ENCODE measurements at regions not wholly inside any gene's neighbourhood (a gene's known extent, or its start where the extent isn't known, plus 50 kb on each side); places are given as distances from the start of the nearest gene placed in this dataset.

GRCh38 chr1:119318466-119319309 is 49.9 kb upstream of the HAO2 start:
- TF ChIP-seq CTCF (conservative IDR thresholded peaks at IDR 0.05; ENCODE audit: low read depth in 2 of 2) = no peak
- no peak for TF ChIP-seq ETS1 (IDR thresholded peaks at IDR 0.05)
- no peak for TF ChIP-seq POLR2AphosphoS5 (IDR thresholded peaks at IDR 0.05; ENCODE audit: low read depth)
- TF ChIP-seq EZH2 (IDR thresholded peaks at IDR 0.05; ENCODE audit: low read depth, unreplicated experiment) = no peak
- TF ChIP-seq JUNB (IDR thresholded peaks at IDR 0.05; ENCODE audit: unreplicated experiment) = no peak

Data from GM23338 (cell line).